ENCODE measurements at regions not wholly inside any gene's neighbourhood (a gene's known extent, or its start where the extent isn't known, plus 50 kb on each side); places are given as distances from the start of the nearest gene placed in this dataset.

DNA sequence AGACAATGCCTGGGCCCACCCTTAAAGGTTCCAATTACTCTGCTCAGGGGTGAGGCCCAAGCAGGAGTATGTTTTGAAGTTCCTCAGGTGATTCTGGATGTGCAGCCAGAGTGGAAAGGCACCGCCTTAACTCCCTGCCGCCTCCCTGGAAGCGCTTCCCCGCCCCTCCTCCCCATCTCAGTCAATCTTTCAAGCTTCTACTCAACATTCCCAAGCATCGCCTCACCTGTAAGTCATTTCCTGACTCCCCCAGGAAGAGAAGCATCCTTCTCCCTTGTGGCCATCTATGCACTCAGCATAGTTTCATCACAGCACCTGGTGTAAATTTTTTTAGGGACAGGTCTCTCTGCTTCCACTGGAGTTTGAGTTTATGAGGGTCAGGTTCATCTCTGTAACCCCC, 67.5 kb downstream of the MYL12B start:
- TF ChIP-seq CTCF (conservative IDR thresholded peaks at IDR 0.05; ENCODE audit: low read length) (no peak), EZH2phosphoT487 (IDR thresholded peaks at IDR 0.05; ENCODE audit: borderline replicate concordance, low read depth, low read length) (no peak)
